Nephron progenitor cell (in vitro differentiated cells): ENCODE measurements at regions not wholly inside any gene's neighbourhood (a gene's known extent, or its start where the extent isn't known, plus 50 kb on each side); places are given as distances from the start of the nearest gene placed in this dataset.

Source experiments
- DNase-seq: peaks from one replicate; pipeline ENCODE4 v3.0.0; 2021
- H3K27ac Mint-ChIP-seq: 2 replicates; pipeline ENCODE4 v1.8.0; 2021; ENCODE audit warnings: mild to moderate bottlenecking, moderate library complexity, mixed read lengths
- H3K27me3 Mint-ChIP-seq: 2 replicates; pipeline ENCODE4 v1.8.0; 2021; ENCODE audit warnings: mild to moderate bottlenecking, low read depth, mixed read lengths; ENCODE audit not compliant: poor library complexity
- H3K36me3 Mint-ChIP-seq: 2 replicates; pipeline ENCODE4 v1.8.0; 2021; ENCODE audit warnings: low read depth, mixed read lengths
- H3K4me1 Mint-ChIP-seq: 2 replicates; pipeline ENCODE4 v1.8.0; 2021; ENCODE audit warnings: mixed read lengths
- H3K4me3 Mint-ChIP-seq: 2 replicates; pipeline ENCODE4 v1.8.0; 2021; ENCODE audit warnings: mild to moderate bottlenecking, moderate library complexity, mixed read lengths
- H3K9me3 Mint-ChIP-seq: 2 replicates; pipeline ENCODE4 v1.8.0; 2021; ENCODE audit warnings: mild to moderate bottlenecking, moderate library complexity, mixed read lengths
- TF ChIP-seq, protein P1 (sequence below): fragments of 200-600 bp; sonication (generic); IDR thresholded peaks from 2 replicates; pipeline ENCODE4 v1.5.0; 2021; ENCODE audit warnings: antibody characterized with exemption

DNA sequence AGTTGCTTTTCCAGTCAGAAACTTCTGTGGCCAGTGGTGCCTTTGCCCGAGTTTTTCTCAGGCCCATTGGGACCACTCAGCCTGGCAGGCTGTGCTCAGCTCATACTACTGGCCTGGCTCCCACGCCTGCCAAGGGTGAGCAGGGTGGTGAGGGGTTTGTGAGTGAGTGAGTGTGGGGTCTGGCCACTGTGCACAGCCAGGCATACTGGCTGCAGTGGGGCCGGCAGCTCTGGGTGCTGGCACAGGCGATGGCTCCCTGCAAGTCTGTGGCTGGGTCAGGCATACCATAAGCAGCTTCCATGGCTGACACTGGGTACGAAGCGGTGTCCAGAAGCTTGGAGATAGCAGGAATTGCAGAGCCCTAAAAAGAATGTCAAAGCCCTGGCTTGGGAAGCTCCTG is 161.0 kb downstream of the SLITRK6 start:
- no peak overlapping the region for H3K4me3 Mint-ChIP-seq
- TF ChIP-seq, protein P1, sequence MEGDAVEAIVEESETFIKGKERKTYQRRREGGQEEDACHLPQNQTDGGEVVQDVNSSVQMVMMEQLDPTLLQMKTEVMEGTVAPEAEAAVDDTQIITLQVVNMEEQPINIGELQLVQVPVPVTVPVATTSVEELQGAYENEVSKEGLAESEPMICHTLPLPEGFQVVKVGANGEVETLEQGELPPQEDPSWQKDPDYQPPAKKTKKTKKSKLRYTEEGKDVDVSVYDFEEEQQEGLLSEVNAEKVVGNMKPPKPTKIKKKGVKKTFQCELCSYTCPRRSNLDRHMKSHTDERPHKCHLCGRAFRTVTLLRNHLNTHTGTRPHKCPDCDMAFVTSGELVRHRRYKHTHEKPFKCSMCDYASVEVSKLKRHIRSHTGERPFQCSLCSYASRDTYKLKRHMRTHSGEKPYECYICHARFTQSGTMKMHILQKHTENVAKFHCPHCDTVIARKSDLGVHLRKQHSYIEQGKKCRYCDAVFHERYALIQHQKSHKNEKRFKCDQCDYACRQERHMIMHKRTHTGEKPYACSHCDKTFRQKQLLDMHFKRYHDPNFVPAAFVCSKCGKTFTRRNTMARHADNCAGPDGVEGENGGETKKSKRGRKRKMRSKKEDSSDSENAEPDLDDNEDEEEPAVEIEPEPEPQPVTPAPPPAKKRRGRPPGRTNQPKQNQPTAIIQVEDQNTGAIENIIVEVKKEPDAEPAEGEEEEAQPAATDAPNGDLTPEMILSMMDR, result no peak
- no peaks in the 10 kb centered on the region for H3K4me1 Mint-ChIP-seq
- no peak overlapping the region for H3K27ac Mint-ChIP-seq
- peaks cover 8% of the 10 kb centered on the region for H3K27me3 Mint-ChIP-seq
- no peak for DNase-seq
- peaks cover 4% of the 10 kb centered on the region for H3K9me3 Mint-ChIP-seq
- H3K36me3 Mint-ChIP-seq, result no peaks in the 10 kb centered on the region

DNA sequence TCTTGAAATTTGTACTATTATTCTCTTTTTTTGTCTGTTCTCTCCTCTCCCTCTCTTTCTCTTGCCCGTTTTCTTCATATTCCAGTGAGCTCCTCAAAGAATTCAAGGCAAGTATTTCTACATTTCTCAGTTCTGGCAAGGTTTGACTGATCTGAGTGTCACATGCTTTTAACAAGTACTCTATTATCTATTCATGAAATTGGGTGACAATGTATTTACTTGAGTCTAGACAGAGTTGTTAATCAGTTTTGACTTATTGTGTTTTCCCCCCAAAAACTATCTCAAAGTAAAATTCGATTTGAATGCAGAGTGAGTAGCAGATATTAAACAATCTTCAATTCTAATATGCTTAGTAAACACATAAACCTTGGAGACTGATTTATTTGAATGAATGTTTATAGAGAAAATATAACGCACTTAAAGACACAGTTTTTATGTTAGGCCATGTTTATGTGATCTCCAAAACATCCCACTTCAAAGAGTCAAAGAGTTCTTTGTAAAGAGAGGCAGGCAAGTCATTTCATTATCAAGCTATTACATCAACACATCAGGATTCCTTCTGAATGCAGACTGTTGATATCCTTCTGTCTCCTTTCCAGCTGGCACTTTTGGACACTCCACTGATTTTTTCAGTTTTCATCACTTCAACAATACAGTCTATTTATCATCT is 166.6 kb downstream of the SLITRK6 start:
- no peaks in the 10 kb centered on the region for H3K36me3 Mint-ChIP-seq
- H3K9me3 Mint-ChIP-seq, result no peaks in the 10 kb centered on the region
- TF ChIP-seq, protein P1, result no peak
- no peak for DNase-seq
- H3K27me3 Mint-ChIP-seq, result peaks cover 5% of the 10 kb centered on the region
- no peak overlapping the region for H3K4me3 Mint-ChIP-seq
- no peak overlapping the region for H3K27ac Mint-ChIP-seq
- H3K4me1 Mint-ChIP-seq, result no peaks in the 10 kb centered on the region

DNA sequence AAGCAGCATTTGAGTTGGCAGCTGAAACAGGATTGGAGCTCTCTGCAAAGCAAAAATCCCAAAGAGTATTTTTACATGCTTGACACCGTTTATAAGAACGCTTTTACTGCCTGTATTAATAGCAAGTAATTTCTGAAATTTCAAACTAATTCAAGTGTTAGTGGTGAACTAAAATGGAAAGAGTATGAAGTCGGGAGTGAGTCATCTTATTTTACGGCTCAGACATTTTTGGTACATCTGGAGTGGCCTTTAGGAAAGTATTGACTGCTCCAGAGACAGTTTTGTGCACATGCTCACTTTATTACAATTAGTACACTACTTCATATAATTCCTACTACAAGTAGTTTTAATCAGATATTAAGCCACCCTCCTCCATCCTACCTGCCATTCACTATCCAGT is 167.4 kb downstream of the SLITRK6 start:
- no peaks in the 10 kb centered on the region for H3K36me3 Mint-ChIP-seq
- TF ChIP-seq, protein P1, result no peak
- H3K27me3 Mint-ChIP-seq, result peaks cover 5% of the 10 kb centered on the region
- H3K9me3 Mint-ChIP-seq, result no peaks in the 10 kb centered on the region
- no peak overlapping the region for H3K27ac Mint-ChIP-seq
- no peak for DNase-seq
- H3K4me3 Mint-ChIP-seq, result no peak overlapping the region
- no peaks in the 10 kb centered on the region for H3K4me1 Mint-ChIP-seq

DNA sequence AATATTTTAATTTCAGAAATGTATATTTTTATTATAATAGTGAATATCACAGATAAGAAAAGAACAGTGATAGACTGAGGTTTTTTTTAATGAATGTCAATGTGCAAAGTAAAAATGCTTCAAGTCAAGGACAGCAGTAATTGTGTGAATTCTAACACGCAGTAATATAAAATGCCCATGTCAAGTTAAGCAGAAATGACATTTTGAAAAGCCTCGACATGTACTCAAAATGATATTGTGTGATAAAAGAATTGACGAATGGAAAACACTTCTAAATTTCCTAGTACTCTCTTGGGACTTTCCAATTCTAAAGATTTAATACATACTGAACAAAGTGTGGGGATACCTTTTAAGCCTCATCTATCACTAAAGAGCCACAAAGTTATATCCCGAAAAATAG is 172.6 kb downstream of the SLITRK6 start:
- Mint-ChIP-seq H3K4me1 (no peaks in the 10 kb centered on the region), H3K27me3 (no peaks in the 10 kb centered on the region), H3K9me3 (no peaks in the 10 kb centered on the region), H3K36me3 (no peaks in the 10 kb centered on the region), H3K4me3 (no peak overlapping the region), H3K27ac (no peak overlapping the region)
- TF ChIP-seq, protein P1, result no peak
- DNase-seq, result no peak

DNA sequence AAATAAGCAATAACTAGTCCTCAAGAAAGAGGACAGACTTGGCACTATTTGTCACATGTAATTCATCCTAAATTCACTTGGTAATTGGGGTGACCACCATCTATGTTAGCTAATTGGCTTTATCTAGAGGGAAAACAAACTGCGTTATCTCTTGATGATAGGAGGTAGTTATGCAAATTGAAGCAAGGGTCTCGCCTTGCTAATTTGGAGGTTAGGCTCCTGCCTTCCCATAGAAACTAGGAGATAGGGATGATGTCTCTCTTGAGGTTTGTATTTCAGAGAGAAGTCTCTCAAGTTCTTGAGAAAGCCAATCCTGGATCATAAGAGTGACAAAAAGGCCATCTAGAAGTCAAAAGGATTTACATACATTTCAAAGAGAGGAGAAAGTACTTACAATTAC is 179.9 kb downstream of the SLITRK6 start:
- H3K4me3 Mint-ChIP-seq, result no peak overlapping the region
- TF ChIP-seq, protein P1, result no peak
- no peak for DNase-seq
- H3K27me3 Mint-ChIP-seq, result no peaks in the 10 kb centered on the region
- H3K36me3 Mint-ChIP-seq, result no peaks in the 10 kb centered on the region
- no peaks in the 10 kb centered on the region for H3K9me3 Mint-ChIP-seq
- H3K4me1 Mint-ChIP-seq, result no peaks in the 10 kb centered on the region
- H3K27ac Mint-ChIP-seq, result no peak overlapping the region

DNA sequence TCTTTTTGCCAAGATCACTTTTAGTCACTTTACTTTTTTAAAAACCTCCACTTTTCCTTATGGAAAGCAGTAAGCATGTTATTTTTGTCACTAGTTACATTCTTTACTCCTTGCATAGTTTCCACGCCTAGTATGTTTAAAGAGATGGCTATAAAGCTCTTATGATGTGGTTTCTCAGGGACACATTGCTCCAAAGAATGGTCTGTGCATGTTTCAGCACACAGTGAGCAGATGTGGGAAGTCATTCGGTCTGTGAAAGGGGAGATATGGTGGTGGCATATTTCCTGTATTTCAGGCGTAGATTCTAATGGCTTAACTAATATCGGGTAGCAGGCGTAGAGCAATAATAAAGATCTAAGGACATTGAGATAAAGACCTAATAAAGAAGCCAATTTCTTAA is 180.7 kb downstream of the SLITRK6 start:
- TF ChIP-seq, protein P1, result no peak
- H3K4me3 Mint-ChIP-seq, result no peak overlapping the region
- no peaks in the 10 kb centered on the region for H3K4me1 Mint-ChIP-seq
- no peak for DNase-seq
- no peaks in the 10 kb centered on the region for H3K27me3 Mint-ChIP-seq
- no peaks in the 10 kb centered on the region for H3K9me3 Mint-ChIP-seq
- H3K36me3 Mint-ChIP-seq, result no peaks in the 10 kb centered on the region
- no peak overlapping the region for H3K27ac Mint-ChIP-seq
